GM06990 (cell line): ENCODE measurements at regions not wholly inside any gene's neighbourhood (a gene's known extent, or its start where the extent isn't known, plus 50 kb on each side); places are given as distances from the start of the nearest gene placed in this dataset.

Experiments used
- DNase-seq: peaks from one replicate; pipeline ENCODE4 v3.0.0-alpha.2; 2011; ENCODE audit not compliant: insufficient read length; ENCODE audit errors: extremely low read depth
- H3K27me3 ChIP-seq: replicated peaks from 2 replicates; pipeline ENCODE4 v1.6.0; 2011; ENCODE audit warnings: low read length; ENCODE audit not compliant: control insufficient read depth, insufficient read depth
- H3K36me3 ChIP-seq: 2 replicates; pipeline ENCODE4 v1.5.1; 2011; ENCODE audit warnings: low read length; ENCODE audit not compliant: control insufficient read depth, insufficient read depth
- H3K4me3 ChIP-seq: replicated peaks from 2 replicates; pipeline ENCODE4 v1.5.1; 2011; ENCODE audit warnings: low read depth, mild to moderate bottlenecking, control low read depth, low read length
- TF ChIP-seq, protein P1 (sequence below): IDR thresholded peaks from 2 replicates; pipeline ENCODE4 v1.5.1; 2011; ENCODE audit warnings: low read length, control low read depth, mild to moderate bottlenecking, inconsistent platforms; ENCODE audit not compliant: insufficient read depth, poor library complexity, severe bottlenecking

DNA sequence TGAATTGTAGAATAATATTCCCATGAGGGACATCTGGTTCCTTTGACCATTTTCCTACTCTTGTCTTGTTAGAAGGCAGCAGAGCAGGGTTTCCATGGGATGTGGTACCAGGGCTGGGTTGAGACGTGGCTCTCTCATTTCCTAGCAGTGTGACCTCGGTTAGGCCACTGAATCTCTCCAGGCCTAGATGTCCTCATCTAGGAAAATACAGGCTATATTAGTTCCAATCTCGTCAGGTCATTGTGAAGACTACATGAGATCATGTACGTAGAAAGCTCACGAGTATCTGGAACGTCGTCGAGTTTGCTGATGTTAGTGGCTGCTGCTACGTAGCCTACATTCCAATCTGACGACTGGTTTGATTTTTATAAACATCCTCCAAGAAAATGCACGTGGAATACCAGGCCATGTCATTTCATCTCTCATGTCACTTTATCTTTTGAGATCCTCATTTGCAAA, 278.2 kb upstream of the GATB start:
- DNase-seq, result no peak
- Histone ChIP-seq H3K36me3 (no peaks in the 10 kb centered on the region), H3K27me3 (no peaks in the 10 kb centered on the region), H3K4me3 (no peak overlapping the region)
- TF ChIP-seq, protein P1, sequence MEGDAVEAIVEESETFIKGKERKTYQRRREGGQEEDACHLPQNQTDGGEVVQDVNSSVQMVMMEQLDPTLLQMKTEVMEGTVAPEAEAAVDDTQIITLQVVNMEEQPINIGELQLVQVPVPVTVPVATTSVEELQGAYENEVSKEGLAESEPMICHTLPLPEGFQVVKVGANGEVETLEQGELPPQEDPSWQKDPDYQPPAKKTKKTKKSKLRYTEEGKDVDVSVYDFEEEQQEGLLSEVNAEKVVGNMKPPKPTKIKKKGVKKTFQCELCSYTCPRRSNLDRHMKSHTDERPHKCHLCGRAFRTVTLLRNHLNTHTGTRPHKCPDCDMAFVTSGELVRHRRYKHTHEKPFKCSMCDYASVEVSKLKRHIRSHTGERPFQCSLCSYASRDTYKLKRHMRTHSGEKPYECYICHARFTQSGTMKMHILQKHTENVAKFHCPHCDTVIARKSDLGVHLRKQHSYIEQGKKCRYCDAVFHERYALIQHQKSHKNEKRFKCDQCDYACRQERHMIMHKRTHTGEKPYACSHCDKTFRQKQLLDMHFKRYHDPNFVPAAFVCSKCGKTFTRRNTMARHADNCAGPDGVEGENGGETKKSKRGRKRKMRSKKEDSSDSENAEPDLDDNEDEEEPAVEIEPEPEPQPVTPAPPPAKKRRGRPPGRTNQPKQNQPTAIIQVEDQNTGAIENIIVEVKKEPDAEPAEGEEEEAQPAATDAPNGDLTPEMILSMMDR, result no peak

DNA sequence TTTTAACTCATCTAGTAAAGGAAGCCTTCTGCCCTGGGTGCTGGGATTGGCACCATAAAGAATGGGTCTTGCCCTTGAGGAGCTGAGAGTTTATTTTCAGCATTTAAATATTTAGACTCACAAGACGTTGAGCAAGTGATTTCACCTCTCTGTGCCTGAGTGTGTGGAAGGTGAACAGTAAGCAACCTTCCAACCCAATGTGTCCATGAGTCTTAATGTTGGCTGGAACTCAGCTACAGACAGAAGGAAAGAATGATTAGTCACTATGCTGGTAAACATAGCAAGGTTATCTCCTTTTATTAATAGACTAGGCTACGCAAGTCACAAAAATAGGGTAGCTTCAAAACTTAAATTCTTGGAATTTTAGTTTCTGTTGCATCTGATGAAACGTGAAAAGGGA, 277.4 kb upstream of the GATB start:
- Histone ChIP-seq H3K27me3 (no peaks in the 10 kb centered on the region), H3K4me3 (no peak overlapping the region), H3K36me3 (no peaks in the 10 kb centered on the region)
- TF ChIP-seq, protein P1, result no peak
- no peak for DNase-seq

DNA sequence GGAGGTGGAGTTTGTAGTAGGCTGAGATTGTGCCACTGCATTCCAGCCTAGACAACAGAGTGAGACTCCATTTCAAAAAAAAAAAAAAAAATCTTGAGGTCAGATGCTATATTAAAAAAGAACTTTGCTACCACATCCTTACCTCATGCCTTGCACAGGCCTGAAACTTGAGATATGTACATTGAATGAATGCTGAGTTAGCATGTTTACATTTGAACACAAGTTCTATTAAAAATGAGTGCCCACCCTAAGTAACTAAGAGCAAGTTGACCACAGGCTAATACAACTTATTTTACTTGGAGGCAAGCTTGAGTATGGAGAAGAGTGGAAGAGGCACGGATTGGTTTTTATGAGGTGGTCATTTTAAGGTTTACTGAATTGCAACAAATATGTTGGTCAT, 276.6 kb upstream of the GATB start:
- TF ChIP-seq, protein P1, result no peak
- no peak for DNase-seq
- Histone ChIP-seq H3K27me3 (no peaks in the 10 kb centered on the region), H3K36me3 (no peaks in the 10 kb centered on the region), H3K4me3 (no peak overlapping the region)

DNA sequence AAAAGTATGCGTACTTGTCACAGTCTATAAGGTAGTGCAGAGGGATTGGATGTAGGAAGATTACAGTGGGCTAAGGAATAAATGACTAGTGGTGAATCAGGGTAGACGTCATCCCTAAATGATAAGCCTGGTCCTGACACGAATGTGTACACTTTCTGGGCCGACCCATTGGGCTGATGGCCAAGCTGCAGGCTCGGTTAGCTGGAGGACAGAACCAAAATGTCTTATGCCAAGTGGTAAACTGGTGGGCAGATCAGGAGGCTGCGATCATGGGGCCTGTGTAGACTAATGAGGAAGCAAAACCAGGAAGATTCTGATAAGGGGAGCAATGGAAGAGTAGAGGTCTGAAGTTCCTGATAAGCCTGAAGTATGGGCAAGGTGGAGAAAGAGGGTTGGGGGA, 272.8 kb upstream of the GATB start:
- Histone ChIP-seq H3K36me3 (no peaks in the 10 kb centered on the region), H3K4me3 (no peak overlapping the region), H3K27me3 (no peaks in the 10 kb centered on the region)
- no peak for DNase-seq
- TF ChIP-seq, protein P1, result no peak

DNA sequence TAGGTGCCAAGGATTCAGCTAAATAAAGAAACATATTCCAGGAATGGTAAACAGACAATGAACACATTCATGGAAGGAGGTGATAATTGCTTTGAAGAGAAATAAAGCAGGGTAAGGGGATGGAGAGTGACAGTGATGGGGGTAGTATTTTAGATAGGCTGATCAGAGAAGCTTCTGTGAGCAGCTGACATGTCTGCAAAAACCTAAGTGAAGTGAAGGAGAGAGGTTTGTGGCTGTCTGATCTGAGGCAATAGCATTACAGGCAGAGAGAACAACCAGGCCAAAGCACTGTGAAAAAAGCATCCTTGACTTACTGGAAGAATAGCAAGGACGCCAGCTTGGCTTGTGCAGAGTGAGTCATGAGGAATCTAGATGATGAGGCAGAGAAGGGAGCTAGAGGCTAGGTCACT, 271.9 kb upstream of the GATB start:
- TF ChIP-seq, protein P1, result no peak
- H3K4me3 ChIP-seq, result no peak overlapping the region
- DNase-seq, result no peak
- no peaks in the 10 kb centered on the region for H3K36me3 ChIP-seq
- no peaks in the 10 kb centered on the region for H3K27me3 ChIP-seq

DNA sequence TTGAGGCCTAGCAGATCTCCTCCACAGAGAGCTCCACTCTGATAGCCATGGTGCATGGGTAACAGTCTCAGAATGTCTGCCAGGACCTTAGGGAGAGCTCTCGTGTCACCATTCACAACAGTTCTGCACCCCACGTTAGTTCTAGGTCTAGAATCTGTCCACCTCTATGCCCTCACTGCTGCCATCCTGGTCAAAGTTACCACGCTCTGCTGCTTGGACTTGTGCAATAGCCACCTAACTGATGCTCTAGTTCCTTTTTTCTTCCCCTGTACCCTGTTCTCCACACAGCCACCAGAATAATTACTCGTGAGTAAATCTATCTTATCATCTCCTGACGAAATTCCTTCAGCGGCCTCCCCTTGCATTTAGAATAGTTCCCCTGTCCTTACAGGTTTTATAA, 268.8 kb upstream of the GATB start:
- no peaks in the 10 kb centered on the region for H3K27me3 ChIP-seq
- no peak for DNase-seq
- TF ChIP-seq, protein P1, result no peak
- H3K36me3 ChIP-seq, result no peaks in the 10 kb centered on the region
- no peak overlapping the region for H3K4me3 ChIP-seq
